Ovary (tissue), 7 donors: ENCODE measurements at regions not wholly inside any gene's neighbourhood (a gene's known extent, or its start where the extent isn't known, plus 50 kb on each side); places are given as distances from the start of the nearest gene placed in this dataset.
"Not testable (repeated sequence)": the region's sequence is repeated elsewhere in the genome, so short reads cannot be mapped to it uniquely, and the experiment has no call there.

Source experiments
- DNase-seq, 5 donors: peaks; one replicate each; pipeline ENCODE4 v3.0.0-alpha.2; 2019 to 2020
- H3K27ac ChIP-seq, 2 donors: fragments of 200-600 bp; one replicate each; pipeline versions ENCODE4 v1.5.1 to v1.8.0; 2019 to 2022
- H3K27me3 ChIP-seq: fragments of 200-600 bp; one replicate; pipeline ENCODE4 v1.8.0; 2022
- H3K36me3 ChIP-seq: fragments of 200-600 bp; sonication (generic); one replicate; pipeline ENCODE4 v1.5.1; 2019
- H3K4me1 ChIP-seq: one replicate; pipeline ENCODE4 v1.8.1; 2013; ENCODE audit warnings: mild to moderate bottlenecking, moderate library complexity; ENCODE audit not compliant: insufficient read depth
- H3K4me3 ChIP-seq: fragments of 200-600 bp; sonication (generic); one replicate; pipeline ENCODE4 v1.5.1; 2017
- H3K9me3 ChIP-seq, 2 donors: fragments of 200-600 bp in 1 of 2; sonication (generic) in 1 of 2; one replicate each; pipeline versions ENCODE4 v1.5.1 to v1.8.1; 2013 to 2019; ENCODE audit warnings: mild to moderate bottlenecking in 1 of 2, moderate library complexity in 1 of 2
- CTCF ChIP-seq, 3 donors: fragments of 450-650 bp in 2 of 3; fragments of 200-600 bp in 1 of 3; IDR thresholded peaks; one replicate each; pipeline versions ENCODE4 v1.5.1 to v1.8.0; 2016 to 2022; ENCODE audit warnings: antibody characterized with exemption in 3 of 3, mild to moderate bottlenecking in 1 of 3
- EP300 ChIP-seq: sonication (generic); formaldehyde crosslinking; IDR thresholded peaks from one replicate; pipeline ENCODE4 v1.6.1; 2017; ENCODE audit warnings: antibody characterized with exemption
- POLR2A ChIP-seq: fragments of 450-650 bp; IDR thresholded peaks from one replicate; pipeline ENCODE4 v1.6.1; 2017; ENCODE audit warnings: antibody characterized with exemption, mild to moderate bottlenecking, moderate library complexity
- WGBS, 3 donors: extraction: QIAGEN DNeasy Blood & Tissue Kit in 1 of 3; methylation state at CpG; one replicate each; pipeline versions ENCODE4 v1.1.5 to v1.1.7; 2013 to 2017; 5-methylcytosine and 5-hydroxymethylcytosine counted together
- intact Hi-C, 4 donors: fragments of 100-400 bp; cut with DNase I; formaldehyde crosslinking; loops; one replicate each; pipeline versions ENCODE4 v1.11.0 to v1.15.1; 2022 to 2023
- donor health status: DM: no; HTN: no; CAD: no; lungs with moderate emphysema.
- donor health status: DM: no; HTN: no; CAD: no.
- donor health status: Bipolar disorder and iron deficiency.
- donor health status: DM: no; HTN: no; CAD: no.
- donor health status: DM: yes; HTN: yes; CAD: no.

- Histone ChIP-seq H3K4me1 (no peaks in the 10 kb centered on the region), H3K4me3 (no peak overlapping the region), H3K27me3 (no peaks in the 10 kb centered on the region), H3K36me3 (no peaks in the 10 kb centered on the region), H3K27ac (no peak overlapping the region), H3K9me3 (peaks cover 0 to 3% of the 10 kb centered on the region in 2 donors)
- intact Hi-C loops = no loop called here
- DNase-seq = no peak
- no peak for TF ChIP-seq EP300
- no peak for TF ChIP-seq CTCF (IDR thresholded peaks at IDR 0.05)
- TF ChIP-seq POLR2A = no peak
- 55 to 65% (median 61%) methylated on average over 1 of the region's 1 CpG for WGBS, 3 donors
Observed at GRCh38 chr6:86756640-86757229, 180.6 kb upstream of the HTR1E start.

- H3K36me3 ChIP-seq = no peaks in the 10 kb centered on the region
- TF ChIP-seq EP300 = no peak
- TF ChIP-seq POLR2A = no peak
- no peak for TF ChIP-seq CTCF (IDR thresholded peaks at IDR 0.05)
- DNase-seq = no peak
- no peak overlapping the region for H3K27ac ChIP-seq
- H3K9me3 ChIP-seq = no peaks in the 10 kb centered on the region
- no peaks in the 10 kb centered on the region for H3K27me3 ChIP-seq
- H3K4me1 ChIP-seq = no peaks in the 10 kb centered on the region
- H3K4me3 ChIP-seq = no peak overlapping the region
- intact Hi-C loops = no loop called here
- WGBS, 3 donors = 0 to 74% (median 0%) methylated on average over 1 of the region's 1 CpG
Observed at GRCh38 chr6:86744048-86744447, 193.3 kb upstream of the HTR1E start.

DNA sequence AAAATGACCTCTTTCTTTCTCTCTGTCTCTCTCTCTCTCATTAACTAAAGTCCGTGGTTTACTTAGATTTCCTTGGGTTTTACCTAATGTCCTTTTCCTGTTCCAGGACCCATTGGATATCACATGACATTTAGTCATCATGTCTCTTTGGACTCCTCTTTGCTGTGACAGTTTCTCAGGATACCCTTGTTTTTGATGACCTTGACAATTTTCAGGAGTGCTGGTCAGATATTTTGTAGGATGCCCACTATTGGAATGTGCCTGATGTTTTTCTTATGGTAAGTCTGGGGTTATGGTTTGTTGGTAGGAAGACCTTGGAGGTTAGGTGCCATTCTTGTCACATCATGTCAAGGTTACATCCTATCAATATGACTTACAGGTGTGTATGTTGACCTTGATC is 199.2 kb upstream of the HTR1E start:
- H3K36me3 ChIP-seq = no peaks in the 10 kb centered on the region
- WGBS, 3 donors = 91 to 95% (median 94%) methylated on average over 1 of the region's 1 CpG
- TF ChIP-seq CTCF (IDR thresholded peaks at IDR 0.05) = no peak
- no peak for TF ChIP-seq POLR2A
- TF ChIP-seq EP300 = no peak
- no peak overlapping the region for H3K27ac ChIP-seq
- no peak overlapping the region for H3K4me3 ChIP-seq
- DNase-seq = no peak
- H3K4me1 ChIP-seq = no peaks in the 10 kb centered on the region
- no peaks in the 10 kb centered on the region for H3K27me3 ChIP-seq
- intact Hi-C loops = no loop called here
- H3K9me3 ChIP-seq = no peaks in the 10 kb centered on the region

DNA sequence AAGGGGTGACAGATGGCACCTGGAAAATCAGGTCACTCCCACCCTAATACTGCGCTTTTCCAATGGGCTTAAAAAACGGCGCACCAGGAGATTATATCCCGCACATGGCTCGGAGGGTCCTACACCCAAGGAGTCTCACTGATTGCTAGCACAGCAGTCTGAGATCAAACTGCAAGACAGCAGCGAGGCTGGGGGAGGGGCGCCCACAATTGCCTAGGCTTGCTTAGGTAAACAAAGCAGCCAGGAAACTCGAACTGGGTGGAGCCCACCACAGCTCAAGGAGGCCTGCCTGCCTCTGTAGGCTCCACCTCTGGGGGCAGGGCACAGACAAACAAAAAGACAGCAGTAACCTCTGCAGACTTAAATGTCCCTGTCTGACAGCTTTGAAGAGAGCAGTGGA is 205.7 kb upstream of the HTR1E start:
- H3K4me3 ChIP-seq, H3K27me3 ChIP-seq, H3K27ac ChIP-seq, H3K9me3 ChIP-seq, H3K36me3 ChIP-seq, intact Hi-C loops, H3K4me1 ChIP-seq, DNase-seq: not testable (repeated sequence)
- 84 to 92% (median 91%) methylated on average over 8 of the region's 8 CpGs for WGBS, 3 donors

- WGBS, 3 donors = 91 to 96% (median 95%) methylated on average over 4 of the region's 4 CpGs
- DNase-seq, H3K4me3 ChIP-seq, intact Hi-C loops, H3K27ac ChIP-seq, H3K27me3 ChIP-seq, H3K4me1 ChIP-seq, H3K9me3 ChIP-seq, H3K36me3 ChIP-seq: not testable (repeated sequence)
Observed at GRCh38 chr6:86730772-86731171, 206.6 kb upstream of the HTR1E start.
